SK-N-SH (cell line): ENCODE measurements at regions not wholly inside any gene's neighbourhood (a gene's known extent, or its start where the extent isn't known, plus 50 kb on each side); places are given as distances from the start of the nearest gene placed in this dataset.

Experiments
- CTCF ChIA-PET: fragments of 300-600, 350-600 bp; formaldehyde crosslinking; extraction: SDS; loops from one replicate; lab custom pipeline; 2021; lab: Yijun Ruan, JAX
- POLR2A ChIA-PET: fragments of 350-600 bp; sonication (Branson Sonifier 250); formaldehyde crosslinking; extraction: SDS; loops from one replicate; lab custom pipeline; 2020; ENCODE audit warnings: antibody characterized with exemption, inconsistent platforms; lab: Yijun Ruan, JAX
- DNase-seq: peaks from one replicate; pipeline ENCODE4 v3.0.0; 2012
- H2AFZ ChIP-seq: fragments of 200-600 bp; sonication (generic); 2 replicates; pipeline ENCODE4 v1.8.1; 2016; ENCODE audit warnings: antibody characterized with exemption, mild to moderate bottlenecking, low read depth
- H3F3A ChIP-seq: fragments of 200-600 bp; sonication (generic); replicated peaks from 2 replicates; pipeline ENCODE3; 2016; ENCODE audit warnings: antibody characterized with exemption, mild to moderate bottlenecking; ENCODE audit not compliant: insufficient read depth
- H3K27ac ChIP-seq, 2 experiments: fragments of 200-500 bp in 1 of 2; fragments of 200-600 bp in 1 of 2; sonication (Bioruptor generic) in 1 of 2; sonication (generic), shearing (Covaris generic) in 1 of 2; 2 replicates each; pipeline versions ENCODE4 v1.5.1 to v1.6.1; 2014 to 2016; ENCODE audit warnings: low read depth in 2 of 2, inconsistent platforms in 1 of 2, low read length in 1 of 2, mild to moderate bottlenecking in 1 of 2, mixed read lengths in 1 of 2
- H3K27me3 ChIP-seq: fragments of 200-600 bp; sonication (generic), shearing (Covaris generic); 2 replicates; pipeline ENCODE4 v1.6.1; 2016; ENCODE audit warnings: mixed run types; ENCODE audit not compliant: insufficient read depth
- H3K36me3 ChIP-seq, 2 experiments: fragments of 200-500 bp in 1 of 2; fragments of 200-600 bp in 1 of 2; sonication (Bioruptor generic) in 1 of 2; sonication (generic) in 1 of 2; replicated peaks in 1 of 2; 2 replicates each; pipeline versions ENCODE3 to v1.5.1; 2014 to 2016; ENCODE audit warnings: low read length in 1 of 2, mild to moderate bottlenecking in 1 of 2; ENCODE audit not compliant: insufficient read depth in 2 of 2, control insufficient read depth in 1 of 2
- H3K4me1 ChIP-seq, 2 experiments: fragments of 200-500 bp in 1 of 2; fragments of 200-600 bp in 1 of 2; sonication (Bioruptor generic) in 1 of 2; sonication (generic), shearing (Covaris generic) in 1 of 2; 2 replicates each; pipeline versions ENCODE4 v1.5.1 to v1.6.1; 2014 to 2016; ENCODE audit warnings: low read depth in 1 of 2, low read length in 1 of 2, mixed run types in 1 of 2; ENCODE audit not compliant: insufficient read depth in 2 of 2, control insufficient read depth in 1 of 2
- H3K4me2 ChIP-seq: fragments of 200-600 bp; sonication (generic), shearing (Covaris generic); 2 replicates; pipeline ENCODE4 v1.6.1; 2017; ENCODE audit warnings: mixed run types
- H3K4me3 ChIP-seq, 2 experiments: fragments of 200-500 bp in 1 of 2; fragments of 200-600 bp in 1 of 2; sonication (Bioruptor generic) in 1 of 2; sonication (generic), shearing (Covaris generic) in 1 of 2; 2 replicates each; pipeline versions ENCODE4 v1.5.1 to v1.8.1; 2014 to 2016; ENCODE audit warnings: low read depth in 2 of 2, inconsistent platforms in 1 of 2, low read length in 1 of 2, mild to moderate bottlenecking in 1 of 2, mixed read lengths in 1 of 2, moderate library complexity in 1 of 2
- H3K79me2 ChIP-seq: fragments of 200-600 bp; sonication (generic); 2 replicates; pipeline ENCODE4 v1.8.1; 2017; ENCODE audit warnings: mild to moderate bottlenecking; ENCODE audit not compliant: insufficient read depth
- H3K9ac ChIP-seq: fragments of 200-600 bp; sonication (generic); 2 replicates; pipeline ENCODE4 v1.6.1; 2017; ENCODE audit warnings: mixed run types
- H3K9me2 ChIP-seq: fragments of 200-600 bp; sonication (generic); 2 replicates; pipeline ENCODE4 v1.6.1; 2017; ENCODE audit warnings: mixed run types
- H3K9me3 ChIP-seq: fragments of 200-600 bp; sonication (generic); 2 replicates; pipeline ENCODE4 v1.6.1; 2017; ENCODE audit warnings: mixed run types, mild to moderate bottlenecking, moderate library complexity
- H4K20me1 ChIP-seq: fragments of 200-600 bp; sonication (generic); 2 replicates; pipeline ENCODE4 v1.6.1; 2017; ENCODE audit warnings: mild to moderate bottlenecking, mixed run types; ENCODE audit not compliant: insufficient read depth
- ELF1 ChIP-seq: IDR thresholded peaks from 2 replicates; pipeline ENCODE4 v1.4.0; 2012
- EP300 ChIP-seq, 2 experiments: IDR thresholded peaks; 2 replicates each; pipeline versions ENCODE4 v1.4.0 to v1.6.1; 2012; ENCODE audit warnings: borderline replicate concordance in 1 of 2, low read depth in 1 of 2, low read length in 1 of 2
- FOSL2 ChIP-seq: IDR thresholded peaks from 2 replicates; pipeline ENCODE4 v1.4.0; 2012; ENCODE audit warnings: low read depth, mild to moderate bottlenecking, moderate library complexity, borderline replicate concordance
- FOXJ3 ChIP-seq: sonication (generic); formaldehyde crosslinking; IDR thresholded peaks from 2 replicates; pipeline ENCODE4 v1.5.1; 2020; ENCODE audit warnings: mild to moderate bottlenecking, missing genetic modification reagents
- FOXM1 ChIP-seq: IDR thresholded peaks from 2 replicates; pipeline ENCODE4 v1.4.0; 2012; ENCODE audit warnings: low read depth, mild to moderate bottlenecking
- GABPA ChIP-seq: IDR thresholded peaks from 2 replicates; pipeline ENCODE4 v1.4.0; 2012; ENCODE audit warnings: low read depth, mild to moderate bottlenecking
- GATA2 ChIP-seq: sonication (generic); formaldehyde crosslinking; IDR thresholded peaks from 2 replicates; pipeline ENCODE4 v1.5.0; 2020; ENCODE audit warnings: mild to moderate bottlenecking, missing genetic modification reagents
- IRF3 ChIP-seq: fragments of 150-350 bp; IDR thresholded peaks from 2 replicates; pipeline ENCODE4 v1.6.1; 2016; ENCODE audit warnings: mild to moderate bottlenecking, low read depth, low read length
- MAX ChIP-seq: IDR thresholded peaks from 2 replicates; pipeline ENCODE4 v1.4.0; 2012; ENCODE audit warnings: low read depth
- NFIC ChIP-seq: IDR thresholded peaks from 2 replicates; pipeline ENCODE4 v1.4.0; 2012; ENCODE audit warnings: borderline replicate concordance
- NRF1 ChIP-seq: IDR thresholded peaks from 2 replicates; pipeline ENCODE4 v1.6.1; 2012; ENCODE audit warnings: low read depth, mild to moderate bottlenecking, low read length
- POLR2AphosphoS5 ChIP-seq: IDR thresholded peaks from 2 replicates; pipeline ENCODE4 v1.6.1; 2012; ENCODE audit warnings: low read depth, low read length
- RAD21 ChIP-seq: IDR thresholded peaks from 2 replicates; pipeline ENCODE4 v1.6.1; 2012; ENCODE audit warnings: mild to moderate bottlenecking, low read length
- RCOR1 ChIP-seq: fragments of 150-350 bp; IDR thresholded peaks from 2 replicates; pipeline ENCODE4 v1.6.1; 2017; ENCODE audit warnings: antibody characterized with exemption, low read length
- REST ChIP-seq: IDR thresholded peaks from 2 replicates; pipeline ENCODE4 v1.6.1; 2012; ENCODE audit warnings: mild to moderate bottlenecking, low read depth, low read length, moderate library complexity
- RFX5 ChIP-seq: IDR thresholded peaks from 2 replicates; pipeline ENCODE4 v1.6.1; 2012; ENCODE audit warnings: mild to moderate bottlenecking, improper control_type of control experiment, low read length
- TAF1 ChIP-seq: IDR thresholded peaks from 2 replicates; pipeline ENCODE4 v1.6.1; 2012; ENCODE audit warnings: low read depth, mild to moderate bottlenecking, low read length, moderate library complexity, borderline replicate concordance
- TCF12 ChIP-seq: IDR thresholded peaks from 2 replicates; pipeline ENCODE4 v1.4.0; 2012
- TEAD4 ChIP-seq: IDR thresholded peaks from 2 replicates; pipeline ENCODE4 v1.4.0; 2012; ENCODE audit warnings: mild to moderate bottlenecking, borderline replicate concordance; ENCODE audit not compliant: insufficient read depth
- USF1 ChIP-seq: IDR thresholded peaks from 2 replicates; pipeline ENCODE4 v1.4.0; 2012; ENCODE audit warnings: low read depth, borderline replicate concordance
- YY1 ChIP-seq: IDR thresholded peaks from 2 replicates; pipeline ENCODE4 v1.4.0; 2012; ENCODE audit warnings: low read depth, mild to moderate bottlenecking
- ZBTB33 ChIP-seq: IDR thresholded peaks from 2 replicates; pipeline ENCODE4 v1.4.0; 2012; ENCODE audit warnings: low read depth, borderline replicate concordance
- WGBS: methylation state at CpG from one replicate; pipeline ENCODE4 v1.1.6; 2017; ENCODE audit warnings: low lambda C conversion rate; 5-methylcytosine and 5-hydroxymethylcytosine counted together

- ChIA-PET POLR2A (no interaction called here), CTCF (no interaction called here)
- Histone ChIP-seq H3K4me1 (no peaks in the 10 kb centered on the region), H3K9me3 (no peaks in the 10 kb centered on the region), H2AFZ (no peak overlapping the region), H3F3A (no peaks in the 10 kb centered on the region), H3K27ac (no peak overlapping the region), H4K20me1 (no peaks in the 10 kb centered on the region), H3K79me2 (no peaks in the 10 kb centered on the region), H3K4me3 (no peak overlapping the region), H3K9me2 (no peaks in the 10 kb centered on the region), H3K36me3 (no peaks in the 10 kb centered on the region), H3K27me3 (no peaks in the 10 kb centered on the region), H3K9ac (no peak overlapping the region), H3K4me2 (no peak overlapping the region)
- TF ChIP-seq TAF1 (no peak), RFX5 (no peak)
- no peak for DNase-seq
Measured at GRCh38 chr7:89777499-89777898, 376.8 kb upstream of the STEAP1 start.

- Histone ChIP-seq H3K79me2 (no peaks in the 10 kb centered on the region), H3K27ac (no peak overlapping the region), H2AFZ (no peak overlapping the region), H3K9me3 (no peaks in the 10 kb centered on the region), H3K4me3 (no peak overlapping the region), H3K4me1 (no peaks in the 10 kb centered on the region), H4K20me1 (no peaks in the 10 kb centered on the region), H3K27me3 (no peaks in the 10 kb centered on the region), H3K9me2 (no peaks in the 10 kb centered on the region), H3F3A (no peaks in the 10 kb centered on the region), H3K4me2 (no peak overlapping the region)
- ChIA-PET CTCF (interaction anchor here (0.6 kb wide), 1 partner anchor 1703 kb away, joined by 3 read pairs; no protein-coding TSS in a partner anchor), POLR2A (no interaction called here)
- no peak for DNase-seq
- 6% methylated on average over 4 of the region's 4 CpGs for WGBS
- TF ChIP-seq TCF12 = no peak
- TF ChIP-seq GATA2 (CRISPR knock-in tag) = no peak
- TF ChIP-seq USF1 = no peak
- no peak for TF ChIP-seq NFIC
- no peak for TF ChIP-seq POLR2AphosphoS5
- no peak for TF ChIP-seq MAX
- TF ChIP-seq TEAD4 = no peak
- TF ChIP-seq GABPA = no peak
- TF ChIP-seq IRF3 = no peak
- TF ChIP-seq NRF1 = no peak
- no peak for TF ChIP-seq YY1
- TF ChIP-seq RAD21 = no peak
- no peak for TF ChIP-seq RCOR1
- TF ChIP-seq EP300 (IDR thresholded peaks at IDR 0.05; ENCODE audit: borderline replicate concordance in 1 of 2, low read depth in 1 of 2, low read length in 1 of 2) = no peak
- no peak for TF ChIP-seq FOXJ3
- TF ChIP-seq FOXM1 = no peak
- TF ChIP-seq ZBTB33 = no peak
- no peak for TF ChIP-seq FOSL2
- TF ChIP-seq ELF1 = no peak
- no peak for TF ChIP-seq REST
- TF ChIP-seq, all 33 proteins: peak for 0
- Histone ChIP-seq H3K36me3 (no peaks in the 10 kb centered on the region), H3K9ac (no peak overlapping the region)
Measured at GRCh38 chr7:89780291-89780690, 374.0 kb upstream of the STEAP1 start.
